NCI-H69 (cell line): ENCODE measurements at regions not wholly inside any gene's neighbourhood (a gene's known extent, or its start where the extent isn't known, plus 50 kb on each side); places are given as distances from the start of the nearest gene placed in this dataset.
A peak's percentile ranks its signal among the peaks of the same experiment; 100 is the strongest.

Source experiments
- DNase-seq: peaks from one replicate; lab custom pipeline; 2025; lab: John Stamatoyannopoulos, UW

GRCh38 chr5:133829786-133830185 is 138.6 kb downstream of the C5orf15 start:
- DNase-seq: no peak

- peak; percentile 48 for DNase-seq
Observed at GRCh38 chr5:133828722-133829121, 139.7 kb downstream of the C5orf15 start.

- DNase-seq: peak; percentile 56
Observed at GRCh38 chr5:133827830-133828229, 140.6 kb downstream of the C5orf15 start.

GRCh38 chr5:133827011-133827410 is 141.4 kb downstream of the C5orf15 start:
- DNase-seq: peak; percentile 100

- DNase-seq: peak; percentile 98
Observed at GRCh38 chr5:133825631-133826289, 142.7 kb downstream of the C5orf15 start.

GRCh38 chr5:133824661-133825254 is 143.7 kb downstream of the C5orf15 start:
- no peak for DNase-seq

GRCh38 chr5:133821889-133822288 is 146.5 kb downstream of the C5orf15 start:
- no peak for DNase-seq

GRCh38 chr5:133821311-133821741 is 147.1 kb downstream of the C5orf15 start:
- DNase-seq: peak; percentile 46

- no peak for DNase-seq
Observed at GRCh38 chr5:133820507-133820906, 147.9 kb downstream of the C5orf15 start.

GRCh38 chr5:133819977-133820471 is 148.4 kb downstream of the C5orf15 start:
- DNase-seq: no peak

GRCh38 chr5:133818869-133819600 is 149.4 kb downstream of the C5orf15 start:
- DNase-seq: peak; percentile 55

- no peak for DNase-seq
Observed at GRCh38 chr5:133818031-133818431, 150.4 kb downstream of the C5orf15 start.

- DNase-seq: no peak
Observed at GRCh38 chr5:133817456-133817855, 151.0 kb downstream of the C5orf15 start.

GRCh38 chr5:133816791-133817190 is 151.6 kb downstream of the C5orf15 start:
- no peak for DNase-seq

GRCh38 chr5:133814152-133814551 is 154.3 kb downstream of the C5orf15 start:
- DNase-seq: no peak

GRCh38 chr5:133811168-133811567 is 157.3 kb downstream of the C5orf15 start:
- DNase-seq: no peak

- DNase-seq: no peak
Observed at GRCh38 chr5:133809801-133810200, 158.6 kb downstream of the C5orf15 start.

GRCh38 chr5:133807348-133807747 is 161.1 kb downstream of the C5orf15 start:
- DNase-seq: peak; percentile 97

GRCh38 chr5:133806847-133807246 is 161.6 kb downstream of the C5orf15 start:
- DNase-seq: no peak

GRCh38 chr5:133801955-133802751 is 166.3 kb downstream of the C5orf15 start:
- peak; percentile 62 for DNase-seq

GRCh38 chr5:133801431-133801830 is 167.0 kb downstream of the C5orf15 start:
- DNase-seq: no peak
